ENCODE measurements at regions not wholly inside any gene's neighbourhood (a gene's known extent, or its start where the extent isn't known, plus 50 kb on each side); places are given as distances from the start of the nearest gene placed in this dataset.

GRCh38 chr1:87225171-87225570 lies 103.5 kb upstream of the LMO4 start:
- no peak for DNase-seq (ENCODE audit: low spot score)

- DNase-seq (ENCODE audit: low spot score) = peak; percentile 56
Measured at GRCh38 chr1:87226341-87226760, 102.3 kb upstream of the LMO4 start.

GRCh38 chr1:87227651-87228050 lies 101.0 kb upstream of the LMO4 start:
- DNase-seq (ENCODE audit: low spot score) = no peak

GRCh38 chr1:87230501-87230900 lies 98.2 kb upstream of the LMO4 start:
- DNase-seq (ENCODE audit: low spot score) = no peak

- DNase-seq (ENCODE audit: low spot score) = no peak
Measured at GRCh38 chr1:87231703-87232367, 96.8 kb upstream of the LMO4 start.

- DNase-seq (ENCODE audit: low spot score) = no peak
Measured at GRCh38 chr1:87236585-87236984, 92.1 kb upstream of the LMO4 start.

GRCh38 chr1:87239997-87240605 lies 88.6 kb upstream of the LMO4 start:
- no peak for DNase-seq (ENCODE audit: low spot score)

- no peak for DNase-seq (ENCODE audit: low spot score)
Measured at GRCh38 chr1:87240661-87241285, 87.9 kb upstream of the LMO4 start.

GRCh38 chr1:87242445-87243185 lies 86.1 kb upstream of the LMO4 start:
- DNase-seq (ENCODE audit: low spot score) = no peak

GRCh38 chr1:87243573-87243972 lies 85.1 kb upstream of the LMO4 start:
- DNase-seq (ENCODE audit: low spot score) = no peak

GRCh38 chr1:87246436-87246835 lies 82.2 kb upstream of the LMO4 start:
- DNase-seq (ENCODE audit: low spot score) = no peak

- no peak for DNase-seq (ENCODE audit: low spot score)
Measured at GRCh38 chr1:87249803-87250202, 78.9 kb upstream of the LMO4 start.

- DNase-seq (ENCODE audit: low spot score) = no peak
Measured at GRCh38 chr1:87250336-87250735, 78.3 kb upstream of the LMO4 start.

GRCh38 chr1:87252406-87252805 lies 76.3 kb upstream of the LMO4 start:
- DNase-seq (ENCODE audit: low spot score) = no peak

- no peak for DNase-seq (ENCODE audit: low spot score)
Measured at GRCh38 chr1:87262688-87263087, 66.0 kb upstream of the LMO4 start.

- DNase-seq (ENCODE audit: low spot score) = no peak
Measured at GRCh38 chr1:87263281-87263680, 65.4 kb upstream of the LMO4 start.

- DNase-seq (ENCODE audit: low spot score) = no peak
Measured at GRCh38 chr1:87263785-87264184, 64.9 kb upstream of the LMO4 start.

- DNase-seq (ENCODE audit: low spot score) = no peak
Measured at GRCh38 chr1:87264976-87265375, 63.7 kb upstream of the LMO4 start.

- no peak for DNase-seq (ENCODE audit: low spot score)
Measured at GRCh38 chr1:87265786-87266185, 62.9 kb upstream of the LMO4 start.

- no peak for DNase-seq (ENCODE audit: low spot score)
Measured at GRCh38 chr1:87268111-87268510, 60.6 kb upstream of the LMO4 start.

- DNase-seq (ENCODE audit: low spot score) = no peak
Measured at GRCh38 chr1:87269921-87270320, 58.8 kb upstream of the LMO4 start.

- peak; percentile 26 for DNase-seq (ENCODE audit: low spot score)
Measured at GRCh38 chr1:87273291-87273690, 55.4 kb upstream of the LMO4 start.

GRCh38 chr1:87274851-87275250 lies 53.8 kb upstream of the LMO4 start:
- peak; percentile 16 for DNase-seq (ENCODE audit: low spot score)
